BE2C (cell line): ENCODE measurements at regions not wholly inside any gene's neighbourhood (a gene's known extent, or its start where the extent isn't known, plus 50 kb on each side); places are given as distances from the start of the nearest gene placed in this dataset.

Experiments
- DNase-seq: peaks from one replicate; pipeline ENCODE4 v3.0.0-alpha.2; 2020
- H3K27me3 ChIP-seq: fragments of 250-450 bp; sonication (Bioruptor Pico); 2 replicates; pipeline ENCODE4 v1.5.1; 2020; ENCODE audit warnings: mild to moderate bottlenecking
- H3K36me3 ChIP-seq: fragments of 250-450 bp; sonication (Bioruptor Pico); 2 replicates; pipeline ENCODE4 v1.5.1; 2020; ENCODE audit warnings: mild to moderate bottlenecking
- H3K4me1 ChIP-seq: fragments of 250-450 bp; sonication (Bioruptor Pico); 2 replicates; pipeline ENCODE4 v1.5.1; 2020
- H3K4me3 ChIP-seq: 2 replicates; pipeline ENCODE4 v1.5.1; 2011; ENCODE audit warnings: low read depth, low read length
- H3K9me3 ChIP-seq: fragments of 250-450 bp; sonication (Bioruptor Pico); 2 replicates; pipeline ENCODE4 v1.5.1; 2020
- TF ChIP-seq, protein P1 (sequence below): IDR thresholded peaks from 2 replicates; pipeline ENCODE4 v1.5.1; 2012; ENCODE audit warnings: mild to moderate bottlenecking, low read depth, low read length

- Histone ChIP-seq H3K27me3 (no peaks in the 10 kb centered on the region), H3K4me3 (no peak overlapping the region), H3K9me3 (no peaks in the 10 kb centered on the region), H3K4me1 (no peaks in the 10 kb centered on the region), H3K36me3 (no peaks in the 10 kb centered on the region)
- TF ChIP-seq, protein P1, sequence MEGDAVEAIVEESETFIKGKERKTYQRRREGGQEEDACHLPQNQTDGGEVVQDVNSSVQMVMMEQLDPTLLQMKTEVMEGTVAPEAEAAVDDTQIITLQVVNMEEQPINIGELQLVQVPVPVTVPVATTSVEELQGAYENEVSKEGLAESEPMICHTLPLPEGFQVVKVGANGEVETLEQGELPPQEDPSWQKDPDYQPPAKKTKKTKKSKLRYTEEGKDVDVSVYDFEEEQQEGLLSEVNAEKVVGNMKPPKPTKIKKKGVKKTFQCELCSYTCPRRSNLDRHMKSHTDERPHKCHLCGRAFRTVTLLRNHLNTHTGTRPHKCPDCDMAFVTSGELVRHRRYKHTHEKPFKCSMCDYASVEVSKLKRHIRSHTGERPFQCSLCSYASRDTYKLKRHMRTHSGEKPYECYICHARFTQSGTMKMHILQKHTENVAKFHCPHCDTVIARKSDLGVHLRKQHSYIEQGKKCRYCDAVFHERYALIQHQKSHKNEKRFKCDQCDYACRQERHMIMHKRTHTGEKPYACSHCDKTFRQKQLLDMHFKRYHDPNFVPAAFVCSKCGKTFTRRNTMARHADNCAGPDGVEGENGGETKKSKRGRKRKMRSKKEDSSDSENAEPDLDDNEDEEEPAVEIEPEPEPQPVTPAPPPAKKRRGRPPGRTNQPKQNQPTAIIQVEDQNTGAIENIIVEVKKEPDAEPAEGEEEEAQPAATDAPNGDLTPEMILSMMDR: no peak
- DNase-seq: no peak
Observed at GRCh38 chr9:103811462-103811861, 282.6 kb upstream of the SMC2 start.

DNA sequence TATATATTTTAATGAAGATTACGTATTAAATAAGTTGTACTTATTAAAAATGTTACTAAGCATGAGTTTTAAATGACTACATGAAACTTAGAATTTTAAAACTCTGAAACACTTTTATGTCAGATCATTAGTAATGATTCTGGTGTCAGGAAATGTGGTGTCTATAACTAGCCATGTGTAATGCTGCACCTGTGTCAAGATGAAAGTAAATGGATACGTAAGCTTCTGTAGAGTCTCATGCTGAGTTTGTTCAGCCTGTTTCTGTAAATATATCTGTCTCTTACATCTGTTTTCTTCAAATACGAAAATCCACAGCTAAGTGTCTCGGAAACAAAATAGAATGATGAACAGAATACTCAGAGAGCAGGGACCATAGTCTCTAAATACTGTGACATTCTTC, 278.0 kb upstream of the SMC2 start:
- H3K4me1 ChIP-seq: no peaks in the 10 kb centered on the region
- no peaks in the 10 kb centered on the region for H3K9me3 ChIP-seq
- TF ChIP-seq, protein P1: no peak
- H3K27me3 ChIP-seq: no peaks in the 10 kb centered on the region
- no peak for DNase-seq
- H3K36me3 ChIP-seq: no peaks in the 10 kb centered on the region
- H3K4me3 ChIP-seq: no peak overlapping the region

GRCh38 chr9:103819936-103820335, 274.2 kb upstream of the SMC2 start:
- Histone ChIP-seq H3K9me3 (no peaks in the 10 kb centered on the region), H3K4me1 (no peaks in the 10 kb centered on the region), H3K4me3 (no peak overlapping the region), H3K27me3 (no peaks in the 10 kb centered on the region), H3K36me3 (no peaks in the 10 kb centered on the region)
- TF ChIP-seq, protein P1: no peak
- no peak for DNase-seq

DNA sequence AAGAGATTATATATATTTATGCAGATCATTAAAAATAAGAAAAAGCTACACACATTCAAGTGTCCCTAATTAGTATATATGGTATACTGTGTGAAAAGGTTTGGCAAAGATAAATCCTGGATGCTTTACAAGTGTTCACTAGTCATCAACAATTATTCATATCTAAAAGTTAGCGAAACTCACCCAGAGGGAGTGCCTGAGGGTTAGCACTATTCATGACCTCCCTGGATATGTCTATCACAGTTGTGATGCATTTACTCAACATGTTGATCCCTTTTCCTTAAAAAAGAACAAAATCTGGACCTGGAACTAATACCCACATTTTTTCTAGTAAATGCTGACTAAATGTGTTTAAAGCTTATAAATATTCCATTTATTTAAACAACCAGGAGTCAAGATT, 273.0 kb upstream of the SMC2 start:
- Histone ChIP-seq H3K4me1 (no peaks in the 10 kb centered on the region), H3K27me3 (no peaks in the 10 kb centered on the region), H3K9me3 (no peaks in the 10 kb centered on the region), H3K4me3 (no peak overlapping the region), H3K36me3 (no peaks in the 10 kb centered on the region)
- TF ChIP-seq, protein P1: no peak
- DNase-seq: no peak

DNA sequence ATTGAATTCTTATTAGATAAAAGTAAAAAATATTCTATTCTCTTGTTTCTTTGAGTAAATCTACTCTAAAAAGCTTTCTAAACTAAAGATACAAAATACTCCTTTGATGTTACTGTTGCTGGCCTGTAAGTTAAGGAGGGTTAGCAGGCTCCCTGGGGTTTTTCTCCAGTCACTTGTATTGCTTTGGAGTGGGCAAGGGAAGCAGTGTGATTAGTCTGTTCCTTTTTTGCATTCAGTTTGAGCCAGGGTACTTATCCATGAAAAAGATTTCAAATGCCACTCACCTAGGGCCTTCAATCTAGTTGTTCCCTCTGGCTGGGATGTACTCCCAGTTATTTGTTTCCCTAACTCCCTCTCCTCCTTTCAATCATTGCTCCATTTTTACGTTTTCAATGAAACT, 256.2 kb upstream of the SMC2 start:
- TF ChIP-seq, protein P1: no peak
- no peak for DNase-seq
- no peak overlapping the region for H3K4me3 ChIP-seq
- H3K36me3 ChIP-seq: no peaks in the 10 kb centered on the region
- no peaks in the 10 kb centered on the region for H3K9me3 ChIP-seq
- H3K4me1 ChIP-seq: no peaks in the 10 kb centered on the region
- no peaks in the 10 kb centered on the region for H3K27me3 ChIP-seq

- TF ChIP-seq, protein P1: no peak
- no peaks in the 10 kb centered on the region for H3K9me3 ChIP-seq
- no peak overlapping the region for H3K4me3 ChIP-seq
- H3K4me1 ChIP-seq: no peaks in the 10 kb centered on the region
- DNase-seq: no peak
- no peaks in the 10 kb centered on the region for H3K27me3 ChIP-seq
- H3K36me3 ChIP-seq: no peaks in the 10 kb centered on the region
Observed at GRCh38 chr9:103839197-103839596, 254.9 kb upstream of the SMC2 start.
